DMS153 treated with DMSO at 0.1 percent for 48 hours (cell line): ENCODE measurements at regions not wholly inside any gene's neighbourhood (a gene's known extent, or its start where the extent isn't known, plus 50 kb on each side); places are given as distances from the start of the nearest gene placed in this dataset.
A peak's percentile ranks its signal among the peaks of the same experiment; 100 is the strongest.

Experiments
- DNase-seq: peaks from one replicate; lab custom pipeline; 2025; ENCODE audit not compliant: unreplicated experiment; lab: John Stamatoyannopoulos, UW

GRCh38 chr4:180060159-180060889, 2182.9 kb upstream of the TENM3 start:
- DNase-seq = peak; percentile 61

- no peak for DNase-seq
These were observed 2162.1 kb upstream of the TENM3 start for GRCh38 chr4:180081072-180081471.

- no peak for DNase-seq
These were observed 2158.6 kb upstream of the TENM3 start for GRCh38 chr4:180084561-180084960.

GRCh38 chr4:180086480-180087190, 2156.6 kb upstream of the TENM3 start:
- DNase-seq = no peak

GRCh38 chr4:180098586-180098985, 2144.6 kb upstream of the TENM3 start:
- DNase-seq = no peak

DNA sequence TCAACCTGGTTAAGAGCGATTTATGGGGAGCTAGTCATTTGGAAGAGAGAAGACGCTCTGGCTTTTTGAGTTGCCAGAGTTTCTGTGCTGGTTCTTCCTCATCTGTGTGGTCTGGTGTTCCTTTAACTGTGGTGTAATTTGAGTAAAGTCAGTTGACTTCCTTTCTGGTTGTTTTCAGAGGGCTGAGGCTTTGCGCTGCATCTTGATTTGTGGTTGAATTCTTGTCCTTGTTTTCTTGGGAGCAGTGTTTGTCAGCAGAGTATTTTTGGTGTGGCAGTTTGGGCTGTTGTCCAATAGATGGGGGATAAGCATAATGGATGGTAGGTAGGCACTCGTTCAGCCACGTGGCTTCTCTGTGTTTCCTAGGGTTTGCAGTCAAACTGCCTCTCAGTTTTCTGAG, 2143.2 kb upstream of the TENM3 start:
- DNase-seq = no peak

GRCh38 chr4:180100433-180101344, 2142.5 kb upstream of the TENM3 start:
- no peak for DNase-seq

- no peak for DNase-seq
These were observed 2141.7 kb upstream of the TENM3 start for GRCh38 chr4:180101348-180102083.

DNA sequence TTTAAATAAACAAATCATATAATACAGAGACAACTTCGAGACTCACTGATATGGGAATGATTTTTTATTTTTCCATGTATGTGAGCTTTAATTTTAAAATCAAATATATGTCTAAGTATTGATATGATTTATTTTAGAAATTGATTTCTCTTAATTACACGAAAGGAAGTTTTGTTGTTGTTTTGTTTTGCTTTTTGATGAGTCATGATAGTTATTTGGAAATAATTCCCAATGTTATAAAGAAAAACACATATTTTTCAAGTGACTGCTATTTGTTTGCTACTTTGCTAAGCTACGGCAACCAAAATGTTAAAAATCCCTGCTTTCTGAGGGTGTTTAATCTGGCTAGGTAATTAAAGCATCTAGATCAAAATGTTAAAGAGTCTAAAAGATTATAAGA, 2139.4 kb upstream of the TENM3 start:
- DNase-seq = no peak

GRCh38 chr4:180105362-180105761, 2137.8 kb upstream of the TENM3 start:
- DNase-seq = no peak

- DNase-seq = no peak
These were observed 2137.1 kb upstream of the TENM3 start for GRCh38 chr4:180106122-180106521.

DNA sequence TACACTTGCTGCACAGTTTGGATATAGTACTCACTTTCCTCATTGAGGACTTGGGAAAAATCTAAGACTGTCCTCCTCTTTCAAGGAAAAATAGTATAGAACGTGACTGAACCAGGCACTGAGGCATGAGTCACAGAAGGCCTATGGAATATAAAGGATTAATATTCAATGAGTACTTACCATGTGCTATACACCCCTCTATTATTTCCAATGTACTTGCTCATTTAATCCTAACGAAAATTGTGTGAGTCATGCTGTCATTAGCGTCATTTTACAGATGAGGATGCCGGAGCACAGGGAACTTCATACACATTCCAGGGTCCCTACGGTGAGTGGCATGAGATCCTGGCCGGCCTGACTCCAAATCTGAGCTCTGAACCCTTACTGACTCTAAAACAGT, 2136.2 kb upstream of the TENM3 start:
- no peak for DNase-seq

DNA sequence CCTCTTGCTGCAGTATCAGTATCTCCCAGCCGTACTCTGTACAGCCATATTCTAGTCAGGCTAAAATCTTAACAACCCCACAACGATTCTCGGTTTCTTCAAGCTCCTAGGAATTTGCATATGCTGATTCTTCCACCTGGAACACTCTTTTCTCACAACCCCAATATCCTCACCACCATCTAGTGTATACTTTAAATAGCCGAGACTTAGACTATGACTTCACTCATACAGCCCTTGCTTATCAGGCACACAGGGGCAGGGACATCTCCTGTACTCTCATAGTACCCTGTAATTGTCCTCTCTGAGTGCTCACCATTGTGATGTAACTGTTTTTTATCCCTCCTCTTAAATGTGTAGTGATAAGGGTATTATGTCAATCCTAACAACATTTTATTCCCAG, 2126.4 kb upstream of the TENM3 start:
- no peak for DNase-seq

DNA sequence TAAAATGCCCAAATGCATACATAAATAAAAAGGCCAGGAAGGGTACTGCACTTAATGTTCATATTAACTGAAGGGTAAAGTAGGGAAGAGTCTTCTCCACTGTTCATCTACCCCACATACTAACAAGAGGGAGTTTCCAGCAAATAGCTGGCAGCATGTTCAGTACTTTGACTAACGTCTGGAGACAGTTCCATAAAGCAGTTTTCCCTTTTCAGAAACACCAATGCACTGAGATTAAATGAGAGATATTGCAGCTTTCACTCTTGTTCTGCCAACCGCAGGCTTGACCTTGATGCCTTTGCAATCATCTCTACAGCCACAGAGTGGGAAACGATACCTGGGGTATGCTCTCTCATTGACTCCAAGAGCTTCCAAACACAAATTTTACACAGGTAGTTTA, 2123.1 kb upstream of the TENM3 start:
- no peak for DNase-seq

DNA sequence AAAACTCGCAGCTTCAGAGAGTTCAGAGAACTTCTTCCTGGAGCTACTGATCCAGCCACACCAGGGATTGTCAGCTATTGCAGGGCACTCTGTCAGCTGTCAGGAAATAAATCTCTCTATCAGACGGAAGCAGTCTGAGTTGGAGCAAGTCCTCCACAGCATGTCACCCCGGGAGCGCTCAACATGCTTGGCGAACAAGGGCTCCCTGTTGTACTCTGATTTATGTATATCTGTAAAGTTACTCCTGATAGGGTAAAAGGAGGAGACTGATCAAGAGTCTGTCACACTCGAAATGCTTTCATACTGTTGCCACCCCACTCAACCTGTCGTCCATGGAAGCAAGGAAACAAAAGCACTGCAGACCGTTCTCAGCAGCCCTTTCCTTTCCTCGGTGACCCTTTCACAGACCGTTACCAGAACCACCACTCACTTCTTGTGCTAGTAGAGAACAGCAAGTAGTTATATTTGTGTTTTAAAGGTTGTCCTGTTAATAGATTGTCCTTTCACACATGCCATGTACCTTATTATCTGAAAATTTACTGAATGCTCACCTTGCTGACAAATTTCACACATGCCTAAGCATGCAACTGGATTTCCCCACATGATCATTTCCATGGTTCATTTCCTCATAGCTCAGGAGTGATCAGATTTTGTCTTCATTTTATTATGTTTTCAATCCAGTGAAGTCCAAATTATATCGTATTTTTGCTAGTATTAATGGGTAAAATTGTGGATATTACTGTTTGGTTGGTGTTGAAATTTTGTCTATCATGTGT, 2108.9 kb upstream of the TENM3 start:
- peak; percentile 18 for DNase-seq

DNA sequence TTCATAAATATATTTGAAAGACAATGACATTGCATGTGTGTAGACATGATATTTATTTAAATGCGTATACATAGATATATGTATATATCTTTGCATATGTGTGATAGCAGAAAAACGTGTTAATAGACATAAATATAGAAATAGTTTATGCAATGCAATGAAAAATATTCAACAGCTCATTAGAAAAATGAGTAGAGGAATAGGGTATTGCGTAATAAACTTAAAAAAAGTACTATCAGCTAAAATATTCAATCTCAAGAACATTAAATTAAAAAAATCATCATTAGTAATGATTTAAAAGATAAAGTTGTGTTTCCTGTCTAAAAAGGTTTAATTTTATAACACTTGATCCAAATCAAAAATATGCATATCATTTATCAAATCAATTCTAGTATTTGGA, 2101.5 kb upstream of the TENM3 start:
- DNase-seq = no peak

DNA sequence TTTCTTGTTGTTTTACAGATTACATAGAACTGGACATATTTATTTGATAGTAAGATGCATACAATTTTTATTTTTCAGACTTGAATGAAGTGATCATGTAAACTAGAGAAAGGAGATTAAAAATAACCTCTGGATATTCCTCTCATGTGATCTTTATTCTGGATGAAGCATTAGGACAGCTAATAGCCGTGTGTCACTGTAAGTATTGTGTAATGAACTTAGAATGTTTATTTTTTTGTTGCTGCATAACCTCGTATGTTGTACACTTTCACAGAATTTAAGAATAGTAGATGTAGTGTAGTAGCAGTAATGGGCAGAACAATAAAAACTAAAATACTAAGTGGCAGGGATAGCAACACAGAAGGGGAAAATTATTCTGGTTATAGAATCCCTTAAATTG, 2094.5 kb upstream of the TENM3 start:
- DNase-seq = no peak

DNA sequence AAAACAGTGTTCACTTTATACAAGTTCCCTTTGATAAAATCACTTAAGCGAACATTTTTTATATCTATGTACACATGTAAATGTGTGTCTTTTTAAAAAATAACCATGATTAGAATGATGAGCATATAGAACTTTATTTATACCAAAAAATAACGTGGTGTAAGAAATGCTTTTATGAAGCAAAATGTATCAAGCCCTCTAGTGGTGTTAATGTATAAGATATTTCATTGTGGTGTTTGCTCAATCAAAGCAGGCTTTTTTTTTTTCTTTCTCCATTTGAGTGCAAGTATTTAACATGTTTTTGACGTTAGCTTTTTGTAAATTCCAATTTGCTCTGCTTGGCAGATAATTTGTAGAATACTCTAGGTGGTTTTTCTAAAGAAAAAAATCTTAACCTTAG, 2092.4 kb upstream of the TENM3 start:
- DNase-seq = no peak

DNA sequence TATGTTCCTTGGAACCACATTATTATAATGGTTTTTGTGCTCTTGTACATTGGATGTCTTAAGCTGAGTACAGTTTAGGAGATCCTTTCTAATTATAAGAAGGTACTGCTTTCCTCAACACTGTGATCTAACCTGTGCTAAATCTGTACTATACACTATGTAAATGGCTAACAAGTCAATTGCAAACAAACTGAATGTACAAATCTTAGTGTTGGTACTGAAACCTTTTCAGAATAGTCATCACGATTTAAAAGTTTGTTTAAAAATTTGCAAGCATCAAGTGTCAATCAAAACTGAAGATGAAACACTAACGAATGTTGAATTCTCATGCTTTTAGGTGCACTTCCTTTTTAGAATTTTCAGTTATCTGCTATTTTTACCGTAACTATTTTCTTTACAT, 2090.4 kb upstream of the TENM3 start:
- no peak for DNase-seq

- no peak for DNase-seq
These were observed 2089.6 kb upstream of the TENM3 start for GRCh38 chr4:180153587-180153986.
